ENCODE measurements at regions not wholly inside any gene's neighbourhood (a gene's known extent, or its start where the extent isn't known, plus 50 kb on each side); places are given as distances from the start of the nearest gene placed in this dataset.

DNA sequence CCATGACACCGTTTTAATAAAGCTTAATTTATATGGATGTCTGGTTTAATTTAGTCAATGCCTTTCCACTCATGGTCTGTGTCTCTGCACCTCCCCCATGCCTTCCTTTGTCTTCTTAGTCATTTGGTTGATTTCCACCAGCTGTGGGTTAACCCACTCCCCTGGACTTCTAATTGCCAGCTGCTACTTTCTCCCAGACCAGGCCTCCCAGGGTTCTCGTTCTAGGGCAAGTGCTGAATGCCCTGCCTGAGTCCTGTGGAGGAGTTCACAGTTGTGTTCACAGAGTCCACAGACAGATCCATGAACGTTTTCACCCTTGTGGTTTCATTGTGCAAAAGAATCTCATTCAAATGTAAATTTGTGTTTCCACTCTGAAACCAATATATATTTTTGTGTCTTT, 243.4 kb downstream of the NUF2 start:
- no peaks in the 10 kb centered on the region for H3K4me1 ChIP-seq (ENCODE audit: control insufficient read depth in 1 of 2, extremely low read depth in 1 of 2, insufficient read depth in 2 of 2, low read length in 2 of 2)
- no peak for DNase-seq
- H3K36me3 ChIP-seq (ENCODE audit: control insufficient read depth in 2 of 2, extremely low read depth in 1 of 2, insufficient read depth in 1 of 2, low read length in 1 of 2): no peaks in the 10 kb centered on the region
- no peaks in the 10 kb centered on the region for H3K27me3 ChIP-seq (replicated peaks in 1 of 2; ENCODE audit: control insufficient read depth in 2 of 2, extremely low read depth in 1 of 2, insufficient read depth in 2 of 2, low read length in 1 of 2)
- H3K27me3 Mint-ChIP-seq: no peaks in the 10 kb centered on the region
- peaks cover 0 to 6% (median 3%) of the 10 kb centered on the region in 3 donors for H3K9me3 Mint-ChIP-seq
- no peak overlapping the region for H3K4me3 Mint-ChIP-seq
- H3K27ac Mint-ChIP-seq: no peak overlapping the region
- CTCF ChIA-PET: no interaction called here
- no peak overlapping the region for H3K4me3 ChIP-seq (ENCODE audit: control insufficient read depth in 1 of 2, extremely low read depth in 1 of 2, low read length in 1 of 2)
- no peak overlapping the region for H3K27ac ChIP-seq (ENCODE audit: low read length)
- H3K4me1 Mint-ChIP-seq: no peaks in the 10 kb centered on the region
- no peak for ATAC-seq (replicated peaks in 1 of 4)
- H3K9me3 ChIP-seq: no peaks in the 10 kb centered on the region
- WGBS (ENCODE audit: insufficient coverage): 20% methylated on average over 1 of the region's 3 CpGs
- H3K36me3 Mint-ChIP-seq: no peaks in the 10 kb centered on the region
- POLR2A ChIA-PET: no interaction called here

DNA sequence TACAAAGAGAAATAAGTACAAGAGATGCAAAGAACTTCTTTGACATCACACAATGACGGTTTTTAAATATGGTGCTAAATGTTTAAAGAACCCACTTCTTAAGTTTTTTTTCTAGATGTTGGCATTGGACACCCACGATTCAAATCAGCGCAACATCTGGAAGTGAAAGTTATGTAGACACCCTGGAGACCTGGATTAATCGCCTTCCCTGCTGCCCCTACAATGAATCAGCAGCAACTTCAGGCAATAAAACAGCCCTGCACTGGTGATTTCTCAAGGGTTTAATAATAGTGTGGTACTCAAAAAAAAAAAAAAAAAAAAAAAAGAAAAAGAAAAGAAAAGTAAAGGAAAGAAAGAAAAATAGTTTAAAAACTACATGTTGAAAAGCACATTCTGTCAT, 248.3 kb downstream of the NUF2 start:
- Mint-ChIP-seq H3K9me3 (no peaks in the 10 kb centered on the region), H3K27ac (no peak overlapping the region), H3K36me3 (no peaks in the 10 kb centered on the region), H3K27me3 (no peaks in the 10 kb centered on the region), H3K4me3 (no peak overlapping the region), H3K4me1 (no peaks in the 10 kb centered on the region)
- Histone ChIP-seq H3K4me3 (ENCODE audit: control insufficient read depth in 1 of 2, extremely low read depth in 1 of 2, low read length in 1 of 2) (no peak overlapping the region), H3K9me3 (no peaks in the 10 kb centered on the region), H3K36me3 (ENCODE audit: control insufficient read depth in 2 of 2, extremely low read depth in 1 of 2, insufficient read depth in 1 of 2, low read length in 1 of 2) (no peaks in the 10 kb centered on the region), H3K4me1 (ENCODE audit: control insufficient read depth in 1 of 2, extremely low read depth in 1 of 2, insufficient read depth in 2 of 2, low read length in 2 of 2) (no peaks in the 10 kb centered on the region), H3K27ac (ENCODE audit: low read length) (no peak overlapping the region), H3K27me3 (replicated peaks in 1 of 2; ENCODE audit: control insufficient read depth in 2 of 2, extremely low read depth in 1 of 2, insufficient read depth in 2 of 2, low read length in 1 of 2) (no peaks in the 10 kb centered on the region)
- ATAC-seq (replicated peaks in 1 of 4) (no peak), DNase-seq (no peak)
- ChIA-PET POLR2A (no interaction called here), CTCF (no interaction called here)
- WGBS (ENCODE audit: insufficient coverage): no CpG with 5 or more reads among the region's 4 CpGs

DNA sequence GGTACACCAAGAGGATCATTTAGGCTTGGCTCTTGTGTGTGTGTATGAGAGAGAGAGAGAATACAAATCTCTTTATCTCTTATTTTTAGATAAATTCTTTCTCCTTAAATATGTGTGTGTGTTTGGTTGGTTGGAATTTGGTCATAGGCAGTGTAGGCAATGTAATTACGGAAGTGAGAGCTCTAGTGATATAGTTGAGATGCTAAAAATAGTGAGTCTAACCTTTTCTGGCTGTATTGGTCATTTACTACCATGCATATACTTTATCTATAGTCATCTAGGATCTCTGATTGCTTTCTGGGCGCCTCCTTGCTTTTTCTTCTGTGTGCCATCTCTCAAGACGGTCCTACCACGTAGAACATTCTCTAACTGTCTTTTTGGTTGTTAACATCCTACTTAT, 250.2 kb downstream of the NUF2 start:
- POLR2A ChIA-PET: no interaction called here
- CTCF ChIA-PET: no interaction called here
- Mint-ChIP-seq H3K36me3 (no peaks in the 10 kb centered on the region), H3K4me1 (no peaks in the 10 kb centered on the region), H3K27me3 (no peaks in the 10 kb centered on the region), H3K4me3 (no peak overlapping the region), H3K9me3 (peaks cover 0 to 3% (median 0%) of the 10 kb centered on the region in 3 donors), H3K27ac (no peak overlapping the region)
- Histone ChIP-seq H3K9me3 (no peaks in the 10 kb centered on the region), H3K4me1 (ENCODE audit: control insufficient read depth in 1 of 2, extremely low read depth in 1 of 2, insufficient read depth in 2 of 2, low read length in 2 of 2) (no peaks in the 10 kb centered on the region), H3K27me3 (replicated peaks in 1 of 2; ENCODE audit: control insufficient read depth in 2 of 2, extremely low read depth in 1 of 2, insufficient read depth in 2 of 2, low read length in 1 of 2) (no peaks in the 10 kb centered on the region), H3K36me3 (ENCODE audit: control insufficient read depth in 2 of 2, extremely low read depth in 1 of 2, insufficient read depth in 1 of 2, low read length in 1 of 2) (no peaks in the 10 kb centered on the region), H3K27ac (ENCODE audit: low read length) (no peak overlapping the region), H3K4me3 (ENCODE audit: control insufficient read depth in 1 of 2, extremely low read depth in 1 of 2, low read length in 1 of 2) (no peak overlapping the region)
- no peak for DNase-seq
- 69% methylated on average over 3 of the region's 4 CpGs for WGBS (ENCODE audit: insufficient coverage)
- no peak for ATAC-seq (replicated peaks in 1 of 4)

- Mint-ChIP-seq H3K4me1 (no peaks in the 10 kb centered on the region), H3K36me3 (no peaks in the 10 kb centered on the region), H3K27me3 (no peaks in the 10 kb centered on the region), H3K4me3 (no peak overlapping the region), H3K27ac (no peak overlapping the region), H3K9me3 (peaks cover 0 to 3% (median 0%) of the 10 kb centered on the region in 3 donors)
- Histone ChIP-seq H3K36me3 (ENCODE audit: control insufficient read depth in 2 of 2, extremely low read depth in 1 of 2, insufficient read depth in 1 of 2, low read length in 1 of 2) (no peaks in the 10 kb centered on the region), H3K27ac (ENCODE audit: low read length) (no peak overlapping the region), H3K4me3 (ENCODE audit: control insufficient read depth in 1 of 2, extremely low read depth in 1 of 2, low read length in 1 of 2) (no peak overlapping the region), H3K4me1 (ENCODE audit: control insufficient read depth in 1 of 2, extremely low read depth in 1 of 2, insufficient read depth in 2 of 2, low read length in 2 of 2) (no peaks in the 10 kb centered on the region), H3K9me3 (no peaks in the 10 kb centered on the region), H3K27me3 (replicated peaks in 1 of 2; ENCODE audit: control insufficient read depth in 2 of 2, extremely low read depth in 1 of 2, insufficient read depth in 2 of 2, low read length in 1 of 2) (no peaks in the 10 kb centered on the region)
- no peak for ATAC-seq (replicated peaks in 1 of 4)
- POLR2A ChIA-PET: no interaction called here
- CTCF ChIA-PET: interaction anchor here in 1 of 2 donors (0.6 kb wide), 1 partner anchor 937 kb away, joined by 3 read pairs; no protein-coding TSS in a partner anchor
- WGBS (ENCODE audit: insufficient coverage): 68% methylated on average over 3 of the region's 6 CpGs
- no peak for DNase-seq
These were observed 252.4 kb downstream of the NUF2 start for GRCh38 chr1:163574119-163574518.

- H3K27me3 ChIP-seq (replicated peaks in 1 of 2; ENCODE audit: control insufficient read depth in 2 of 2, extremely low read depth in 1 of 2, insufficient read depth in 2 of 2, low read length in 1 of 2): no peaks in the 10 kb centered on the region
- H3K27ac ChIP-seq (ENCODE audit: low read length): no peak overlapping the region
- H3K4me1 ChIP-seq (ENCODE audit: control insufficient read depth in 1 of 2, extremely low read depth in 1 of 2, insufficient read depth in 2 of 2, low read length in 2 of 2): no peaks in the 10 kb centered on the region
- no peaks in the 10 kb centered on the region for H3K4me1 Mint-ChIP-seq
- DNase-seq (no peak), ATAC-seq (replicated peaks in 1 of 4) (no peak)
- H3K4me3 ChIP-seq (ENCODE audit: control insufficient read depth in 1 of 2, extremely low read depth in 1 of 2, low read length in 1 of 2): no peak overlapping the region
- no peak overlapping the region for H3K27ac Mint-ChIP-seq
- H3K4me3 Mint-ChIP-seq: no peak overlapping the region
- POLR2A ChIA-PET: no interaction called here
- no peaks in the 10 kb centered on the region for H3K27me3 Mint-ChIP-seq
- no peaks in the 10 kb centered on the region for H3K36me3 Mint-ChIP-seq
- no peaks in the 10 kb centered on the region for H3K9me3 ChIP-seq
- no CpG with 5 or more reads among the region's 3 CpGs for WGBS (ENCODE audit: insufficient coverage)
- CTCF ChIA-PET: no interaction called here
- H3K9me3 Mint-ChIP-seq: peaks cover 0 to 5% (median 3%) of the 10 kb centered on the region in 3 donors
- H3K36me3 ChIP-seq (ENCODE audit: control insufficient read depth in 2 of 2, extremely low read depth in 1 of 2, insufficient read depth in 1 of 2, low read length in 1 of 2): no peaks in the 10 kb centered on the region
These were observed 259.2 kb downstream of the NUF2 start for GRCh38 chr1:163580926-163581325.

GRCh38 chr1:163583661-163584181, 262.0 kb downstream of the NUF2 start:
- Mint-ChIP-seq H3K36me3 (no peaks in the 10 kb centered on the region), H3K27me3 (no peaks in the 10 kb centered on the region), H3K27ac (no peak overlapping the region), H3K4me1 (no peaks in the 10 kb centered on the region), H3K4me3 (no peak overlapping the region), H3K9me3 (peaks cover 0 to 5% (median 0%) of the 10 kb centered on the region in 3 donors)
- ATAC-seq (replicated peaks in 1 of 4) (no peak), DNase-seq (no peak)
- CTCF ChIA-PET: no interaction called here
- Histone ChIP-seq H3K4me1 (ENCODE audit: control insufficient read depth in 1 of 2, extremely low read depth in 1 of 2, insufficient read depth in 2 of 2, low read length in 2 of 2) (no peaks in the 10 kb centered on the region), H3K27ac (ENCODE audit: low read length) (no peak overlapping the region), H3K9me3 (no peaks in the 10 kb centered on the region), H3K27me3 (replicated peaks in 1 of 2; ENCODE audit: control insufficient read depth in 2 of 2, extremely low read depth in 1 of 2, insufficient read depth in 2 of 2, low read length in 1 of 2) (no peaks in the 10 kb centered on the region), H3K4me3 (ENCODE audit: control insufficient read depth in 1 of 2, extremely low read depth in 1 of 2, low read length in 1 of 2) (no peak overlapping the region), H3K36me3 (ENCODE audit: control insufficient read depth in 2 of 2, extremely low read depth in 1 of 2, insufficient read depth in 1 of 2, low read length in 1 of 2) (no peaks in the 10 kb centered on the region)
- WGBS (ENCODE audit: insufficient coverage): no CpG with 5 or more reads among the region's 4 CpGs
- POLR2A ChIA-PET: no interaction called here

GRCh38 chr1:163585796-163586195, 264.0 kb downstream of the NUF2 start:
- H3K9me3 Mint-ChIP-seq: peaks cover 0 to 5% (median 0%) of the 10 kb centered on the region in 3 donors
- H3K36me3 ChIP-seq (ENCODE audit: control insufficient read depth in 2 of 2, extremely low read depth in 1 of 2, insufficient read depth in 1 of 2, low read length in 1 of 2): no peaks in the 10 kb centered on the region
- WGBS (ENCODE audit: insufficient coverage): 80% methylated on average over 1 of the region's 3 CpGs
- no peak for DNase-seq
- H3K4me3 ChIP-seq (ENCODE audit: control insufficient read depth in 1 of 2, extremely low read depth in 1 of 2, low read length in 1 of 2): no peak overlapping the region
- no peaks in the 10 kb centered on the region for H3K36me3 Mint-ChIP-seq
- no peak for ATAC-seq (replicated peaks in 1 of 4)
- H3K27ac ChIP-seq (ENCODE audit: low read length): no peak overlapping the region
- POLR2A ChIA-PET: no interaction called here
- H3K4me1 Mint-ChIP-seq: no peaks in the 10 kb centered on the region
- no peaks in the 10 kb centered on the region for H3K27me3 Mint-ChIP-seq
- no peaks in the 10 kb centered on the region for H3K27me3 ChIP-seq (replicated peaks in 1 of 2; ENCODE audit: control insufficient read depth in 2 of 2, extremely low read depth in 1 of 2, insufficient read depth in 2 of 2, low read length in 1 of 2)
- CTCF ChIA-PET: no interaction called here
- no peak overlapping the region for H3K27ac Mint-ChIP-seq
- H3K9me3 ChIP-seq: no peaks in the 10 kb centered on the region
- no peaks in the 10 kb centered on the region for H3K4me1 ChIP-seq (ENCODE audit: control insufficient read depth in 1 of 2, extremely low read depth in 1 of 2, insufficient read depth in 2 of 2, low read length in 2 of 2)
- no peak overlapping the region for H3K4me3 Mint-ChIP-seq
